ENCODE measurements at regions not wholly inside any gene's neighbourhood (a gene's known extent, or its start where the extent isn't known, plus 50 kb on each side); places are given as distances from the start of the nearest gene placed in this dataset.

DNA sequence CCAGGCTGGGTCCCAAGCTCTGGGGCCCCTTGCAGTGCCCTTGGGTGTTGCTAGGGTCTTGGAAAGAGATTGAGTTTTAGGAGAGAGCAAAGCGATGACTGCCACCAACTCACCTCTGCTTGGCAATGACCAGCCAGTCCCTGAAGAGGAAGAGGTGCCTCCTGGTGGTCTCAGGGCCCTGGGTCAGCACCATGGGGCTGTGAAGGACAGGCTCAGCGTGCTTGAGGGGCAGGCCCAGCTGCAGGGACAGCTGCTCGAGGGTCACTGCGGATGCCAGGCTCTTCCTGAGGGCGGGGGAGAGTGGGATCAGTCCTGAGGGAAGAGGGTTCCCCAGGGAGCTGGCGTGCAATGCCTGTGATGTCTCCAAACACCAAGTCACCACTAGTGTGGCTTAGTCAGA is 50.8 kb upstream of the TAGAP start:
- H3K36me3 ChIP-seq (replicated peaks; ENCODE audit: insufficient read depth, low read length) = no peaks in the 10 kb centered on the region
- H3K9me3 ChIP-seq (replicated peaks; ENCODE audit: insufficient read depth, low read length) = no peaks in the 10 kb centered on the region
- H3K27me3 ChIP-seq (replicated peaks; ENCODE audit: insufficient read depth, low read length) = no peaks in the 10 kb centered on the region
- H3F3A ChIP-seq (ENCODE audit: insufficient read depth, low read length) = no peaks in the 10 kb centered on the region
- H3K4me1 ChIP-seq (ENCODE audit: low read length) = no peaks in the 10 kb centered on the region
- H2AFZ ChIP-seq (ENCODE audit: low read length) = no peak overlapping the region
- H3K27ac ChIP-seq (ENCODE audit: low read length) = no peak overlapping the region
- H3K9ac ChIP-seq (ENCODE audit: low read length) = no peak overlapping the region
- no peaks in the 10 kb centered on the region for H3K9me2 ChIP-seq (replicated peaks; ENCODE audit: insufficient read depth, low read length)
- H3K4me3 ChIP-seq (ENCODE audit: low read length) = no peak overlapping the region
- DNase-seq = no peak
- TF ChIP-seq EZH2 (optimal IDR thresholded peaks at IDR 0.05; ENCODE audit: low read depth, low read length) (no peak), EZH2phosphoT487 (IDR thresholded peaks at IDR 0.05; ENCODE audit: low read length) (no peak)
- TF ChIP-seq, protein P1, sequence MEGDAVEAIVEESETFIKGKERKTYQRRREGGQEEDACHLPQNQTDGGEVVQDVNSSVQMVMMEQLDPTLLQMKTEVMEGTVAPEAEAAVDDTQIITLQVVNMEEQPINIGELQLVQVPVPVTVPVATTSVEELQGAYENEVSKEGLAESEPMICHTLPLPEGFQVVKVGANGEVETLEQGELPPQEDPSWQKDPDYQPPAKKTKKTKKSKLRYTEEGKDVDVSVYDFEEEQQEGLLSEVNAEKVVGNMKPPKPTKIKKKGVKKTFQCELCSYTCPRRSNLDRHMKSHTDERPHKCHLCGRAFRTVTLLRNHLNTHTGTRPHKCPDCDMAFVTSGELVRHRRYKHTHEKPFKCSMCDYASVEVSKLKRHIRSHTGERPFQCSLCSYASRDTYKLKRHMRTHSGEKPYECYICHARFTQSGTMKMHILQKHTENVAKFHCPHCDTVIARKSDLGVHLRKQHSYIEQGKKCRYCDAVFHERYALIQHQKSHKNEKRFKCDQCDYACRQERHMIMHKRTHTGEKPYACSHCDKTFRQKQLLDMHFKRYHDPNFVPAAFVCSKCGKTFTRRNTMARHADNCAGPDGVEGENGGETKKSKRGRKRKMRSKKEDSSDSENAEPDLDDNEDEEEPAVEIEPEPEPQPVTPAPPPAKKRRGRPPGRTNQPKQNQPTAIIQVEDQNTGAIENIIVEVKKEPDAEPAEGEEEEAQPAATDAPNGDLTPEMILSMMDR (IDR thresholded peaks at IDR 0.05; ENCODE audit: low read length) = no peak
- no peak overlapping the region for H3K4me2 ChIP-seq (ENCODE audit: low read depth, low read length)
- no peaks in the 10 kb centered on the region for H3K79me2 ChIP-seq (ENCODE audit: low read length)
- no peaks in the 10 kb centered on the region for H4K20me1 ChIP-seq (ENCODE audit: insufficient read depth, low read length)

DNA sequence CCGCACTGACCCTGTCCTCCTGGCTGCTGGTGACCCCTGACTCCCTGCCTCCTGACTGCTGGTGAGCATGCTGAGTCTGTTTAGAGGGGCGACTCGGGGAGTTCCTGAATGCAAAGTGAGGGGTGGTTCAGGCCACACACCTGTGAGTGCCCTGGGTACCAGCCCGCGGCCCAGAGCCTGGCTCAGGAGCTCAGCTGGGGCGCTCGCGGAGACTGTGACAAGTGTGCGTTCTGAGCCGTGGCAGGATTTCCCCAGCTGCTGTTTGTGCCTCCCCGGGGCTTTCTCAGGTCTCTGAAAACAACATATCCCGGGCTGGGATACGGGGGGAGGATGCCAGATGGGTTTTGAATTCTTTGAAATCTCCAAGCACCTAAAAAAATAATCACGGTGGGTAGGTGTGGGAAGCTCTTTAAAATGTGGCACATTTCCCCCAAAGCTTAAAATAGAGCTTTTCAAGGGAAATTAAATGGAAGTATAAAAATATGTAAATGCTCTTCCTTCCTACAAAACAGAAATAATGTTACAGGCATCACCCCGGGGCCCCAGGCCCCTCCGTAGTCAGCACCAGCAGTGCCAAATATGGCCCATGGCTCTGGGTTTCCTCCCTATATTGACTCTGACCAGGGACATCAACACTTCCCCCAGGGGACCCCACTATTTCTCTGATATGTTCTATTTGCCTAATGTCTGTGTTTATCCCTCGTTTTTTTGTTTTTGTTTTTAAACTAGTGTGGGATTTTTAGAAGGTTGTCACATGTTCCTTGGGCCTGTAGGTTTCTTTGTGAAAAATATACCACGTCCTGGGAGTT is 49.9 kb upstream of the TAGAP start:
- no peak overlapping the region for H3K4me3 ChIP-seq (ENCODE audit: low read length)
- H3K9me3 ChIP-seq (replicated peaks; ENCODE audit: insufficient read depth, low read length) = no peaks in the 10 kb centered on the region
- H3K4me2 ChIP-seq (ENCODE audit: low read depth, low read length) = no peak overlapping the region
- H4K20me1 ChIP-seq (ENCODE audit: insufficient read depth, low read length) = no peaks in the 10 kb centered on the region
- no peak for DNase-seq
- H3K9ac ChIP-seq (ENCODE audit: low read length) = no peak overlapping the region
- TF ChIP-seq, protein P1 (IDR thresholded peaks at IDR 0.05; ENCODE audit: low read length) = no peak
- TF ChIP-seq EZH2phosphoT487 (IDR thresholded peaks at IDR 0.05; ENCODE audit: low read length) (no peak), EZH2 (optimal IDR thresholded peaks at IDR 0.05; ENCODE audit: low read depth, low read length) (no peak)
- no peaks in the 10 kb centered on the region for H3F3A ChIP-seq (ENCODE audit: insufficient read depth, low read length)
- H3K36me3 ChIP-seq (replicated peaks; ENCODE audit: insufficient read depth, low read length) = no peaks in the 10 kb centered on the region
- H2AFZ ChIP-seq (ENCODE audit: low read length) = no peak overlapping the region
- H3K27ac ChIP-seq (ENCODE audit: low read length) = no peak overlapping the region
- no peaks in the 10 kb centered on the region for H3K27me3 ChIP-seq (replicated peaks; ENCODE audit: insufficient read depth, low read length)
- no peaks in the 10 kb centered on the region for H3K79me2 ChIP-seq (ENCODE audit: low read length)
- H3K4me1 ChIP-seq (ENCODE audit: low read length) = no peaks in the 10 kb centered on the region
- no peaks in the 10 kb centered on the region for H3K9me2 ChIP-seq (replicated peaks; ENCODE audit: insufficient read depth, low read length)

Measured in MM.1S (cell line).